HG02763 (cell line): ENCODE measurements at regions not wholly inside any gene's neighbourhood (a gene's known extent, or its start where the extent isn't known, plus 50 kb on each side); places are given as distances from the start of the nearest gene placed in this dataset.

Experiments used
- ATAC-seq: cut with Tn5 transposase; IDR thresholded peaks from one replicate; pipeline ENCODE4 v1.9.1; 2021; ENCODE audit warnings: mild to moderate bottlenecking, moderate library complexity; ENCODE audit not compliant: unreplicated experiment

- no peak for ATAC-seq
Observed at GRCh38 chr4:57442241-57442640, 332.1 kb upstream of the IGFBP7 start.

GRCh38 chr4:57437649-57438048 is 327.5 kb upstream of the IGFBP7 start:
- ATAC-seq = no peak

- ATAC-seq = no peak
Observed at GRCh38 chr4:57435300-57435699, 325.1 kb upstream of the IGFBP7 start.

DNA sequence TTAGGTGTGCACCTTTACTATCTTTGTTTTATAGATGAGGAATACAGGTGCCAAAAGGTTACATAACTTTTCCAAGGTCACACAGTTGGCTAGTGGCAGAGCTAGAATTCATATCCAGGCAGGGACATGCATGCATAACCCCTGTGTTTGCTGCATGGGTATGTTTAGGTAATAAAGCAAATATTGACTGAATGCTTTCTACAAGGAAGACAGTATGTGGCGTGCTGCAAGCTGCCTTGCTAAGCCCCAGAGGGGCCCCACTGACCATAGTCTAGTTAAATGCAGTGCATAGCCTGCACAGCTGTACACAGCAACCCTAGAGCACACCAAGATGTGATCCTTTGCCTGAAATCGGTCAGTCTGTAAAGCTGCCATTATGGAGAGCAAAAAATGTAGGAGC is 320.5 kb upstream of the IGFBP7 start:
- ATAC-seq = no peak

DNA sequence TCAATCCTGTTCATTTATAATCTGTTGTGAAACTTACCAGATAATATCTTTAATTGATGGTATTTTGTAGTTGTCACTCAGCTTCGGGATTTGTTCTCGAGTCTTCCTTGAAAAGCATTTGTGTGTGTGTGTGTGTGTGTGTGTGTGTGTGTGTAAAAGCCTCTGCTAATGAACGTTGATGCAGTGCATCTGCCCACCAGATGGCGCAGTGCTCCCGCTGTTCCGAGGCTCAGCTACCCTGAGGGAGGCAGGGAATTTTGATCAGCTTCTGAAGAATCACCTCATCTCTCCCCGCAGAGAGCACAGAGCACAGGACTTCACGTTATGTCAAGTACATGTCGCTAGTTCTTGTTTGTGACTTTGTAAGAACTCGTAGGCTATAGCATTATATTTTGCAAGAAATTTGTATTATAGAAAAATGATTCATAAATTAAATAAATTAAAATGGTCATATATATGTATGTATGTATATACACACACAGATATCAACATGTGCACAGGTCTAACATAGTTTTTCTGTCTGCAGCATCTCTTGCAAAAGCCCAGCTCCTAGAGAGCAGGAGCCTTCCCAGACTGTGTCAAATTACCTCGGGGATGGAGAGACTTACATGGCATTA is 316.7 kb upstream of the IGFBP7 start:
- peak; percentile 77 for ATAC-seq

- ATAC-seq = no peak
Observed at GRCh38 chr4:57425610-57426009, 315.4 kb upstream of the IGFBP7 start.

- no peak for ATAC-seq
Observed at GRCh38 chr4:57424232-57424897, 314.2 kb upstream of the IGFBP7 start.

DNA sequence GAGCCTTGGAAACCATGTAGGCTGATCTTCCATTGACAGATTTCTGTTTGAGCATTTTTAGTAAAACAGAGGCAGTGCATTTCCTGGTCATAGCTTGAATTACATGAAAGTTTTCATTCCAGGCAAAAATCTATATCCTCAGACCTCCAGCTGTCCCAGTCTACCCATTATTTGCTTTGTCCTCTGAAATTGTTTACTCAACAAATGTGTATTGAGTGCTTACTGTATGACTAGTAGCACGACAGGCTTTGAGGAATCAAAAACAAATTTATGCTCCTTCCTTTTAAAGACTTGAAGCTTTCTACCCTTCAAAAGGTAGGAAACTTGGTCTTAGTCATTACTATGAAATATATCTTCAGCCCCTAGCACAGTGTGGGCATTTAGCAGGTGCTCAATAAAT is 307.9 kb upstream of the IGFBP7 start:
- ATAC-seq = no peak

- no peak for ATAC-seq
Observed at GRCh38 chr4:57412259-57413054, 302.3 kb upstream of the IGFBP7 start.

GRCh38 chr4:57410331-57411052 is 300.3 kb upstream of the IGFBP7 start:
- ATAC-seq = no peak

DNA sequence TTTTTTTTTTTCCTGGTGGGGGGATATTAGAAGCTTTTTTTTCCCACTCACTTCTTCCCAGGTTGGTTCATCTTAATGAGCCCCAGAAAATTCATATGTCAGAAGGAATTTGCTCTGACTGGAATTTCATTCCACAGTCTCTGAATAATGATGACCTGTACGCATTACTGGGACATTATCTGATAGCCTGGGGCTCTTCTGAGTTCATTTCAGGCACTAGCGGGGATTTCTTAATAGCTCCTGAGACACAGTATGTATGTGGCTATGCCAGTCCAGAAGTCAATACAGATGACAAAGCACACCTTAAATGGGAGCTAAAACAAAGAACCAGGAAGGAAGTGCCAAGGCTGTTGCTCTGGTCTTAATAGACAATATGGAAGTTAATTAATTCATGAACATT is 295.2 kb upstream of the IGFBP7 start:
- no peak for ATAC-seq

GRCh38 chr4:57404483-57404882 is 294.3 kb upstream of the IGFBP7 start:
- no peak for ATAC-seq

DNA sequence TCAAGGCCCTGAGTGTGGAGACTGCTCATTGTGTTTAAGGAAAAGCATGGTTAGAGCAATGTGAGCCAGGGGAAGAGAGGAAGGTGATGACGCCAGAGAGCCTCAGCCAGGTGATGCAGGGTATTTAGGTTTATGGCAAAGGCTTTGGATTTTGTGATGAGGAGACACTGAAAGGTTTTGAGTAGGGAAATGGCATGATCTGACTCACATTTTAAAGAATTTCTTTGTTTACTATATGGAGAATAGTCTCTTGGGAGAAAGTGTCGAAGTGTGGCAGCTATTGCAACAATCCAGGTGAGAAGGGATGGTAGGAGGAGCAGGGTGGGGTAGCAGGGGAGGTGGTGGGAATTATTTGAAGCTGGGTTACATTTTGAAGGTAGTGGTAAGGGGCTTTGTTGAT is 293.4 kb upstream of the IGFBP7 start:
- ATAC-seq = no peak

DNA sequence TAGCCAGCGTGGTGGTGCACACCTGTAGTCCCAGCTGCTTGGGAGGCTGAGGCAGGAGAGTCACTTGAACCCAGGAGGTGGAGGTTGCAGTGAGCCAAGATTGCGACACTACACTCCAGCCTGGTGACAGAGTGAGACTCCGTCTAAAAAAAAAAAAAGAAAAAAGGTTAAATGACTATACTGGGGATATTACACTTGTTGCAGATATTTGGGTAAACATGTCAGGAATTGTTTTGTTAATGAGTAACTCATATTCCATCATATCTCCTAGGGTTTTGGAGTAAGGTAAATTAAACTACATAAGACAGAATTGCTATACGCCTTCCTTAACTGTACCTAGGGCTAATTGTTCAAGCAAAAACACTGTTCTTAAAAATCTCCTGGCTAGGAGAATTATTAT is 291.4 kb upstream of the IGFBP7 start:
- no peak for ATAC-seq

- ATAC-seq = no peak
Observed at GRCh38 chr4:57378766-57379165, 268.6 kb upstream of the IGFBP7 start.

DNA sequence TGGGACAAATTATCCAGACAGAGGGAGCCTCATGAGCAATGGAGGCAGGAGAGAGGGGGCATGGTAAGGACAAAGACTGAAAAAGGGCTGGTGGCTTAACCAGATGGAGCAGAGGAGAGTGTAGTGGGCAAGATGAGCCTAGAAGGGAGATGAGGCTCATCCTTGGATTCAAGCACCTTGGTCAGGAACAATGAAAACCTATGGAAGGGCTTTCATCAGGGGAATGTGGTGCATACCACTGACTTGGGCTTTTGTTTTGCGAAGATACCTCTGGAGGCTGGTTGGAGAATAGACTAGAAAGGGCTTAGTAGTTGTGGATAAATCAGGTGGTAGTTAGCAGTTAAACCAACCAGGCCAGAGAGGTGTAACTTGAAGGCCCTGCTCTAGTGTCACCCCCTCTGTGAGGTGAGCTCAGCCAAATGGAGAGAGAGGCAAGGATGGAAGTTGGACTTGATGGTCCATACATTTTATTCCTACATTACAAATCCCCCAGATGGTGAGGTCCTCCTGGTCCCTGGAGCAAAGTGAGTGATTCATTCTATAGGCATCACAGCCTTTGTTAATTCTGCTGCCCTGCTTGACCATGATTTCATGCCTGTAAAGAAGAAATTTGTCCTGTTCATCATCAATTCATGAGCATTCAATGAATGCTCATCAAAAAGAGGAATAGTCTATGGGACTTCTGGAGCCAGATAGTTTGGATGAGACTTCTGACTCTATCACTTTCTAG is 264.8 kb upstream of the IGFBP7 start:
- ATAC-seq = no peak

GRCh38 chr4:57373991-57374390 is 263.8 kb upstream of the IGFBP7 start:
- no peak for ATAC-seq

GRCh38 chr4:57371671-57372070 is 261.5 kb upstream of the IGFBP7 start:
- no peak for ATAC-seq

DNA sequence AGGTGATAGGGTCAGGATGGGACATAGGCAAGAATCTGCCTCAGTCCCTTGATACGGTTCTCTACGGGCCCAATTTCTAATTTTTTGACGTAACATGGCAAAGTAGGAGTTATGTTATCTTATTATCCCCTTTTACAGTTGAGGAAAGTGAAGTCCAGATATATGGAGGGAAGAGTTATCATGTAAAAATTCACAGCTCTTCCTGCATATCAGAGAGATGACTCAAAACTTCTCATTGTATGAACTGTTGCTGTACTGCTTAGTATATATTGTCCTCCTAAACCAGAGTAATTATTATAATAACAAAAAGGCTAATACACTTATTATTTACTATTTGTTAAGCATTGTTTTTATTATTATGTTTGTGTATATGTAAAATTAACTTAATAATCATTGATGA is 260.5 kb upstream of the IGFBP7 start:
- no peak for ATAC-seq

GRCh38 chr4:57369446-57369845 is 259.3 kb upstream of the IGFBP7 start:
- no peak for ATAC-seq

- ATAC-seq = no peak
Observed at GRCh38 chr4:57364255-57364654, 254.1 kb upstream of the IGFBP7 start.
